Stimulated activated CD4-positive, alpha-beta T cell treated with anti-CD3 and anti-CD28 coated beads, Interleukin-4, amount 100 ng/mL, for 1 hour (primary cell): ENCODE measurements at regions not wholly inside any gene's neighbourhood (a gene's known extent, or its start where the extent isn't known, plus 50 kb on each side); places are given as distances from the start of the nearest gene placed in this dataset.

Source experiments
- DNase-seq: peaks from one replicate; pipeline ENCODE4 v3.0.0-alpha.2; 2020

DNA sequence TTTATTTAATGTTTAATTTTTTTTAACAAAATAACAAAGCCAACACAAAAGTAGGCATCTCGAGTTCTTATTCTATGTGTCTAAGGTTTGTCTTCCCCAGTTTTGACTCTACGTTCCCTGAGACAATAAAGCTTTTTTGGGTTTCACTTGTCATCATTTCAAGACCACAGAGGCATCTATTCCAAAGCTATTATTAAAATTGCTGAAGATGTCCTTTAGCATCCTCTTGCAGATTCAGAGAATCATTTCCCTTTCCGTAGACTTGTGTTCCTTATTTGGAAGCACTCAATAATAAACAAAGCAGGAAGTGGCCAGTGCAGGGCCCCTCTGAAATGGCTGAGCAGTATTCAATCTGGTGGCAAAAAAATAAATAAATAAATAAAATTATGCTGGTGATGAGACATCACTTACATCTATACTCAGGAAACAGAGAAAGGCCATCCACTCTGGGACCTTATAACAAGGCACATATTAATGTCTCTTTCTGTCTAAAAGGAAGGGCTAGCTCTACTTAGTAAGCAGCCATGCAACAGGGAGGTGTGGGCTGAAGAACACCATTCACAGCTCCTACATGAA, 362.3 kb downstream of the WDR72 start:
- no peak for DNase-seq

DNA sequence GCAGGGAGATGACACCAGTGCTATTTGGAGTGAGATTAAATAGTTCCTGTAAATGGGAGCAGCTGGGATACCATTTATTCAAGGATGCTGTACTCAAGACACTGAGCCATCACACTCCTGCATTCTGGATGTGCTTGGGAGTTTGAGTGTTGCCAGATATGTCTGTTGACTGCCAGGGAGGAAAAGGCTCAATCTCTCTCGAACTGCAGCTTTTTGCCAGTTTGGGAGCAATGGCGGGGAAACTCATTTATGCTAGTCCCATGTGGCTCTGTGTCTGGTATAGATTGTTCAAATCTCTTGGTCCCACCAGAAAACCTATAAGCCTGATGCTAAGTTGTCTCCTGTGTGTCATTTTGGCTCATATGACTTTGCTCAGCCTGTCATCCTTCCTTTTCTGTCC, 363.6 kb downstream of the WDR72 start:
- no peak for DNase-seq

DNA sequence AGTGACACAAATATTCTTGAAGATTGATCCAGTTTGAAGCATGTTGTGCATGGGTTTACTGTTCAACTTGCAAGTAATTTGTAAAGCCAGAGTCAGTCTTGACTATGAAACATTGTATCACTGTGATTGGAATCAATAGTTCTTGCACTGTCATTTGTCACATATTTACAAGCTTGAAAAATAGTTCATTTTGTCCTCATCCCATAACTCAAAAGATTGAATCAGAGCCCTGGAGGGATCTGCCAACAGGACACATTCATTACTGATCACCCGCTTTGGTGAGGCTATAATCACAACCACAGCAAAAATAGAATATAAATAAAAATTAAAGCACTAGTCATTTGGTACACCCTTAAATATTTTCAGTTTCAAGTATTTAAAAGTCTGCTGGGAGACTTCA, 368.9 kb downstream of the WDR72 start:
- no peak for DNase-seq

DNA sequence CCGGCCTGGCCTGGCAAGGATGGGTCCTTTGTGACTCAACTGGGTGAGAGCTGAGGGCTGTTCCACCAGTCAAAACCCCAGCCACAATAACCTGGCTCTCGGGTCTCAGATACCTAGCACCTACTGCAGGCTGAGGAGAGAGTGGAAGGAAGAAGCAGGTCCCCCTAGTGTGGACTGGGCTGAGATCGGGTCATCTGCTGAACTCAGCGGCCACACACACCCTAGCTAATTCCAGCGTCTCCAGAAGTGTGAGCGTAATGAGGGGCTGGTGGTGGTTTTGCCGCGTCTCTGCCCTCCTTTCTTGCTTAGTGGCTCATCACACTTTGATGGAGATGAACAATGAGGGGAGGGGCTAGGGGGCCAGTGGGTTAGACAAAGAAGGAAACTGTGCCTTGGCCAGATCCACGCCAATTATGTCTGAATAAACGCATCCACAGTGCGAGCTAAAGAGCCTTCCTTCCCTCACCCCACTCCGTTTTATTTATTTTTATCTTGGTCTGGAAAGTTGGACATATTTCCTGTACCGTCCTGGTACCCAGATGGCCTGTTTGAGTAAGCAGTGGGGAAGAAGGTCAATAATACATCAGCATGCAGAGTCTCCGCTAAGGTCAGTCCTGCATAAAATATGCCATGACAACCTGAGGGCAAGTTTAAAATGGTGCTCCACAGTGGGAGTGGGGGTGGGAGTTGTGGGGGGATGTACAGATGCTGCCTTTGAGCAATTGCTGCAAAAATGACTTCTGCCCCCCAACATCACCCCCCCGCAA, 370.0 kb downstream of the WDR72 start:
- no peak for DNase-seq

DNA sequence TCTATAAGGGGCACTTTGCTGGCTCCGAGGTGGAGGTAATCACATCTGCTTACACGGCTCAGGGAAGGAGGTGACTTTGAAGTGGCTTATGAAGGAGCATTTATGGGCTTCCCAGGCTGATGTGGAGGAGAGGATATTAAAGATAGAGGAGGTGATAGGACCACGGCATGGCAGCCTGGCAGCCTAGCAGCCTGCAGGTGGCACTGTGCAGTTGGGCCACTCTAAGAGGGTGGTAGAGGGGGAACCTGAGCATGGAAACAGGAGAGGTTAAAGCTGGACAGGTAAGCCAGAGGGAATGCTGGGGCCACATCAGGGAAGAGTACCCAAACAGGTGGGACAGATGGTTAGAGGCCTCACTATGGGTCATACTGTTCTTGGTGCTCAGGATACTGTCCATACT, 375.0 kb downstream of the WDR72 start:
- DNase-seq: no peak

DNA sequence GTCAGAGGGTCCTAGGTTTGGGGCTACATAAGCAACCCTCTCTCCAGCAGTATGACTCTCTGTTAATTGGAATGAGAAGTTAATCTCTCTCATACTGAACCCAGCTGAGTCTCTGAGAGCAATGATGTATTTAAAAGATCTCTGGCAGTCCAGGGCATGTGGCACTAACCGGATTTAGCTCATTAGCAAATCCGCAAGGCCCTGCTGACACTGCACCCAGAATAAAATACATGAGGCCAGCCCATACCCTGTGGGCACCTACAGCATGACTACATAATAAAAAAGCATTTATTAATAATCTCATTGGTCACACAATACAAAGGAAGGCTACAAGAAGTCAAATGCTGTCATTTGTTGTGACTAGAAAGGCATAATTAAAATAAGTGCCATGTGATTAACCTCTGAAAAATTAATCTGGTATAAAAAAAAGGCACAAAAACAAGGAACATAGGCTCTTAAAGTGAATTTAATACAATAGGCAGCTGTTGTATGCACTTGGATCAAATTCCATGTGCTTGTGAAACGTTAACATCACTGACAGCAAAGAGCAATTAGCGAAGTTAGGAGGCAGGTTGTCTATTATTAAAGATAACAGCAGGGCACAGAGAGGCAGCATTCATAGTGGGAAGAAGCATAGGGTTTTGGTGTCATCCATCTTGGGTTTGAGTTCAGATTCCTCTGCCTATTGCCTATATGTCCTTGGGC, 381.2 kb downstream of the WDR72 start:
- DNase-seq: no peak

DNA sequence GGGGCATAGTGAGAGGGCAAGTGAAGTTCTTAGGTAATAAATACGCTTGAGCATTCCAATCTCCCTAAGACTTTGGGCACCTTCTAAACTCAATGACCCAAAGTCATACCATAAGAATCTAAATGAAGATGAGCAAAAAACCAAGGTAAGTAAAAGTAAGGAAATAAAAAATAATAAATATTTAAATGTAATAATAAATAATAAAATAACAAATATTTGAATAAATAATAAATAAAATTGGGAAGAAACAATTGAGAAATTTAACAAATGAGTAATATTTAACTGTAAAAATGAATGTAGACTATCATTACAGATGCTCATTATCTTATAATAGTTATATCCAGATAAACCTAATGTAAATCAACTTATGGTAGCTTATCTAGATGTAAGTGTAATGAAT, 391.7 kb downstream of the WDR72 start:
- no peak for DNase-seq

DNA sequence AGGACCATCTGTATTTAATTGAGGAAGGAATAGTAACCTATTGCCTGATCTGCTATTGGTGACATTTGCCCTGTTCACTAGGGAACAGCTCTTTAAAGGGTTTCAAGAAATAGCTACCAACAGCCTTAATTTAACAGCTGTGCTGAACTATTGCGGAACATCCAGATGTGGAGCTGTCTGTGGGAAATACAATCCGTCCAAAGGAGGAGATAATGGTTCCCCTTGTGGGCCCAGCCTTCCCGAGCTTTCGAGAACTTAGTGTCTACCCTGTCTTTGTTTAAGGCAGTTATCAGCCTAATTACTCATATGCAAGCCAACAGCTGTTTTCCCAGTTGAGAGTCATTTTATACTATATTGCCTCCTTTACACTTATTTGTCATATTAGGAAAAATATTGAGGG, 398.6 kb downstream of the WDR72 start:
- DNase-seq: no peak

DNA sequence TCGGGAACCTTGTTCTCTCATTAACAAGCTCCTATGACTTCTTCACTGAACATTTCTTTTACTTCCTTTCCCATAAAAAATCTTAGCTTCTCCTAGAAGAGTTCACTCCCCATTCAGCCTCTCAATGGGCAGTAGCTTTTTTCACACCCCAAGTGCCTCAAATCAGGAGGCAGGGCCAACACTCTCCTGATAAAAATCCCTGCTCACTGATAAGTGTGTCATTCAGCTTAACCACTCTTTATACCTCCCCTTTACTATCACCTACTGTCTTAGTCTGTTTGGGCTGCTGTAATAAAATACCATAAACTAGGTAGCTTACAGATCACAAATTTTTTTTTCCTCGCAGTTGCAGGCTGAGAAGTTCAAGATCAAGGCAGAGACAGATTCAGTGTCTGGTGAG, 400.4 kb downstream of the WDR72 start:
- no peak for DNase-seq

DNA sequence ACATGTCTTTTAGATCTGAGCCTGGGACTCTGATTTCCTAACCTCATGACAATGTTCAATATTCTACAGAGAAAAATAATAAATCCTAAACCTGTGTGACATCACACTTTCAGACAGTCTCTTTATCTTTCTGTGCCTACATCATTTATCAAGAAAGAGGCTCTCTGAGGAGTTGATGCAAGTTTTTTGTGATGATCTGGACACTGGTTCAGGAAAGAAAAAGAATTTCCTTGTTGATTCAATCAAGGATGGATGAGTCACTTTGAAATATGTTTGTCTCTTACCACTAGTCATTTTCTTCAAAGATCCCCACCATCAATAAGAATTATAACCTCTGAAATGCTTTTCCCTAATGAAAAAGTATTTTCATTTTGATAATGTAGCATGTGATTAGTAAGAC, 404.6 kb downstream of the WDR72 start:
- no peak for DNase-seq

DNA sequence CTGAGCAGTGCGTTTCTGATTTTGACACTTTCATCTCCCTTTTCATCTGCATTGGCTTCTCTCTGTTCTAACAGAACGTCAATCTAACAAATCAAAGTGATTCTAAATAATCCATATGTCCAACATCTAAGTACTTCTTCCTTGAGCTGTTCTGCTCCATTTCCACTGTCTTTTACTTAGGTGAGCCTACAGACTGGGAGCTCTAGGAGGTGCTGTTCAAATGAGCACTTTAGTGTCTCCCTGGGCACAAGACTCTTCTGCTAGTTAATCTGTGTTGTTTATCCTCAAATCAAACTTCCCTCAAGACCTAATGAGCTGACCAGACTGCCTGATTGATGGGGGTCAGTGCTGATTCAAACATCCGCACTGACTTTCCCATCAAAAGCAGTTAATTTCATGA, 408.1 kb downstream of the WDR72 start:
- DNase-seq: no peak

DNA sequence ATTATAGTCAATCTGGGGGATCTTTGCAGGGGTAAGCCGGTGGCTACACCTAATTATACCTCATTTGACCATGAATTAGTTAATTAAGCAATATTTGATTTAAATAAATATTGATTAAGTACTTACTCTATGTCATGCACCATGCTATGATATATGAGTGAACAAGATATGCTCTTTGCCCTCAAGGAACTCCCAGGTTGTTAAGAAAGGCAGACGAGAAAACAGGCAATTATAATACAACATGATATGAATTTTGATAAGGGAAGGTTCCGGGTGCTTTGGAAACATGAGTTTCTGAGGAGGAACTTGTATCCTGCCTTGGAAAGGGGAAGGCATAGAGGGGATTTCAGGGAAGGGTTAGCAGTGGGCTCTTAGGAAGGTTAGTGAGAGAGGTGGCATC, 412.9 kb downstream of the WDR72 start:
- DNase-seq: no peak

DNA sequence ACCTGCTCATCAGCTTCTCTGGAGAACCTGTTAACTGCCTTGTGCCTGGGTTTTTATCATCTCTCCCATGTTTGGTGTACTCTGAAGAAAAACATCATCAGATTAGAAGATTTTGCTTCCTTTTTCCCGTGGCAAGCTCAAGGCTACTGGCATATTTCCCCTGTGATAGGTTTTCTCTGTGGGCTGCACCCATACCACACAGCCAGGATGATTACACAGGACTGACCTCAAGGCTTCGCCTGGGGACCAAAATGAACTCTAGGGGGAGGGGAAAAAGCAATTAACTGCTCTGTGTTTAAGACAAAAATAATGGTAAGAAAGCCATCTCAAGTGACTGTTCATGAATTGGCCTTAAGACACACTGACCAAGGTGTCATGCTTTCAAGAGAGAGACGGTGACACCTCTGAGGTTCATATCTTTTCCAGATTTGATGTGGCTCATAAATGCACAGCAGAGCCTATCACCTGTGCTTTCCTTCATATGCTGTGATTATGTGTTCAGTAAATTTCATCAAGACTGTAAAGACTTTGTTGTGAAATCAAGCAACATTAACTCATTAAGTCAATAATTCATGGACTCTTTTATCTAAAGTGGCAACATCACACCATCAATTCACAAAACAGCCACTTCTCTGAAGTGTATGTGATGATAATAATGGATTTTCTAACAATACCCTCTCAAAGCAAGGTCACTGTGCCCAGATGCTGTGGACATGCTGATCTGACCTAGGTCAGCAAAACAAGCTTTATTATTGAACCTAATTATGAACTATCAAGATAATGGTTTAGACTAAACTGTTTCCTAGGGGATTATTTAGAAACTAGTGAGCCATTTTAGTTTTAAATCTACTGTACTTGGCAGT, 427.9 kb downstream of the WDR72 start:
- no peak for DNase-seq

DNA sequence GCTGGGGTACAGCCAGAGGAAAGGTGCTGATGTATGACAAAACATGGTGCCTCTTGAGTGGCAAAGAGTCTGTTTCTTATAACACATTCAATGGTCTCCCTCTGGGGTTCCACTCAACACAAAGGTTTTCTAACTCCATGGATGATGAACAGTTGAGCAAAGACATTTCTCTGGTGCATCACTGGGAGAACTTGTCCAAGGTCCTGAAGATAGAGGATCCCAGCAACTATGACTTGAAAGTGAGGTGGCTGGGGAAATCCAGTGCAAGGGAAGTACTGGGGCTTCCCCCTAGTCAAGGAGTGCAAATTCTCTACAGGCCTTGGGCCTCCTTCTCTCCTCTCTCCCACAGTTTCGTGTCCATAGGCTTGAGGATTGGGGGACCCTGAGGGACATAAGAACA, 431.1 kb downstream of the WDR72 start:
- no peak for DNase-seq

DNA sequence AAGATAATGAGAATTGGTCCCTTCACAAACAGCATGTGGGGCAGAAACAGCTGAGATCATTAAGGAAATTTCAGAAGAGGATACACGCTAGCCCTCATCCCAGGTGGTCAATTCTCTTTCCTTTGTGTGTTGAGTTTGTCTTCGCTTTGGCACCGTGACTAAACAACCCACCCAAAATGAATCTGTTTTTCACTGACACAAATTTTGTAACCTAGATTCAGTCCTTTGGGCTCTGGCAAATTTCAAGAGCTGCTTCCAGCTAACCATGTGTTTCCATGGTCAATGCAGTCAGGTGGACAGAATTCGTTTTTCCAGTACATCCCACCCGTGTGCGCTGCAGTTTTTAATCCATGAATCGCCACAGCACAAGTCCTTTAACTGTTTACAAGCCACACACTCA, 435.4 kb downstream of the WDR72 start:
- DNase-seq: no peak

DNA sequence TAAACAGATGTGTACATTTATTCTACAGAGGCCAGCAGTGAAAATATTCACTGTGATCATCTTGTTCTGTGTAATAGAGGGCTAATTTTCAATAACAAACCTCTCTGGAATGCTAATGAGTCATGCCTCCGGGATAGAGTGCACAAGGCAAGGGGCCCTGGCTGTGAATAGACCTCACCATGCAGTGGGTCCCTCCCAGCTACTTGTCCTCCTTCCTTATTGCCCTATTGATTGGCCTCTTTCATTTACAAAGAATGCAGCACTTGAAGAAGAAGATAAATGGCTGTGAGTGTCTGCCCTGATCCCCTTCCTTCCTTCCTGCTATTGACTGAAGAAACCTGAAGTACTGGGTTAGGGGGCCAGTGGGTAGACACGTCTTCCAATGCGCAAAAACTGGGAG, 436.3 kb downstream of the WDR72 start:
- no peak for DNase-seq

DNA sequence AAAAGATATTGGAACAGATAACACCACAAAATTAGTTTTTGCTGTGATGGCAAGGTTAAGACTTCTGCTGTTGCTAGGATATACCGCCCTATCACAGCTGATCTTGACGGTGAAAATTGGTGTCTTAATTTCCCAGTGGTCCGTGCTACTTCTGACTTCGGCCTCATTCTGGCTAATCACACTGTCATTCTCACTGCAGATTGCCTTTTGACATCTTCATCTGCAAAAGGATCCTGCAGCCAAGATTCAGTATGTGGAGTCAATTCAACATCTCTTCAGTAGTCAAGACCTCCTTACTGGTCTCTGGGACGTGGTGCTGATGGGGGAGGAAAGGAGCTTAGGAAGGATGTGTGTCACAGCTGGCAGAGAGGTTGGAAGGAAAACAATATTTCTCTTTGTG, 438.6 kb downstream of the WDR72 start:
- DNase-seq: no peak

DNA sequence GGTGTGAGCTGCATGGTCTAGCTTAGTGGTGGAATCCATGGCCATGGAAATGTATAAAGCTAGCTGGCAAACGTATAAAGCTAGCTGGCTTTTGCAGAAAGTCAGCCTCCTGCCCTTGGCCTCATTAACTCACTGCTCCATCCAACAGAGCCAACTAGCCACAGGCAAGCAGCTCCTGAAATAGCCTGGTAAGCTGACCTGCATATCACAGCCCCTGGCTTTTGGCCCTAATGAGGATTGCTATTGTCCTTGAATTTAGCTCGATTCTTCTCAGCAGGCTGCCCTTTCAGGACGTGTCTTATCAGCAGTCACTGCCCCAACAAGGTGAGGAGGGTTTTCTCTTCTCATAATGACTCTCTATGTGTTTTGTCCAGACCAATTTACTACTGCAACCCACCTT, 446.8 kb downstream of the WDR72 start:
- no peak for DNase-seq

DNA sequence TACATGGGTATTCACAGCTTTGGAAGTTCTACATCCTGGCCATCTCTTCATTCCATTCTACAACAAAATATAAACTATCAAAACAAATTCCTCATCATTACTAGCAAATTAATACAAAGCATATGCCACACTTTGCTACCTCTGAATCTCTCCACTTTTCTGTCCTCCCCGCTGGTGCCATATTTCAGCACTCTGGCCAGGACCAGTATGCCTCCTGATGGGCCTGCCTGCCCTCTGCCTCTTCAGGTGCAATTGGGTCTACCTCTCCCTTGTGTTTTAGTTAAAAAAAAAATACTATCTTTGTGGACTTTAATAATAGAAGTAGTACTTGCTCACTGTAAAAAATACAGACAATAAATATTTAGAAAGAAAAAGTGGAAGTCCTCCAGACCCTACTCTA, 448.8 kb downstream of the WDR72 start:
- no peak for DNase-seq

DNA sequence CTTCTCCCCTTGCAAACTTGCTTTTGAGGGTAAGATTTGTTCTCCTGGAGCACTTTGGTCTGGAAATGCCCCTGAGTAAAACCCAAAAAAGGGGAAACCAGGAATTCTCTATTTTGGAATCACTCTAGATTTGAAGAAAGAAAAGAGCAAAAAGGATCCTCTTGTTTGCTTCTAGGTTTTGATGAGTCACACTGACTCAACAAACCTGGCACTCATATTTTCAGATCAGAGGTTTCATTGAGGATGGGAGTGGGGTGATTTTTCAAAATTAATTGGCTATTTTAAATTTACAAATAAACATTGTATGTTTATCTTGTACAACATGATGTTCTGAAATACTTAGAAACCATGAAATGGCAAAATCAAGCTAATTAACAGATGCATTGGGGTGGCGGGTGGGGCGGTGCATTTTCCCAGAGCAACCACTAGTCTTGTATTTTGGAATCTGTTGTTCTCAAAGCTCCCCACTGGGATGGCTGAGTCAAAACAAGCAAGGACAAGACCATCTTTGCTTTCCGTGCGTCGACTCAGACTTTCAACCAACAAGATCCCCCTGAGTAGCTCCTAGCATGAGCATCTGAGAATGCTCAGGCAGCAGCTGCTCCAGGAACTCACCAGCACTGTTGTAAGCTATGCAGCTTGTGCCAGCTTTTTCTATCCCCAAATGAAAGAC, 451.4 kb downstream of the WDR72 start:
- DNase-seq: no peak

DNA sequence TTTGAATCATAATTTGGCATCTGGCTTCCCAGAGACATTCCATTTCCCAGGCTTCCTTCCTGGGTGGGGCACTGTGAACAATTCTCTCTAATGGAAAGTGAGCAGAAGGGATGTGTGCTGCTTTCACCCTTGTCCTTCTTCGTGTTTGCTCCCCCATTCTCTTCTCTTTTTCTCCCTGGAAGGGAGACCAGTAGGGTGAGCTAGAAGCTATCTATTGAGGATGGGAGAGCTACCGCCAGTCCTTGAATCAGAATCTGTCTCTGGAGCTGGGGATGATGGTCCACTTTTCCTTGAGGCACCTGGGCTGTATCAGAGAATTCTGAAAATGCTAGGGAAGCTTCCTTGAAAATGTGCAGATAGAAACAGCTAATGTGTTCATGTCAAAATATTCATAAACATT, 453.9 kb downstream of the WDR72 start:
- DNase-seq: no peak

DNA sequence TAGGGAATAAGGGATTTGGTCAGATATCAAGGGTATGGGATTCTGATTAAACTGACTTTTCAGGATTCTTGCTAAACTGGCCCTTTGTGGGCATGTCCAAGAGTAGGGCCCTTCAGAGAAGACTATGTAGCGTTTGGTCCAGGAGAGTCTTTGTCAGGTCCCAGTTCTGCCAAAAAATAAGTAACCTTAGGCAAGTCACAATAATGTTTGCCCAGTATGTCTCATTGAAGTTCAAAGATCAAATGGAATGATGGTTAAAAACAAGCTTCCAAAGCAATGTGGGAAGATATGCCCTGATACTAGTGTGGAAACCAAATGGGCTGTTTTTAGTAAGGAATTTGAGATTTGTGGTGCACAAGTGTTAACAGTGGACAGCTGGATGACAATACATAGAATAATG, 454.4 kb downstream of the WDR72 start:
- DNase-seq: no peak

DNA sequence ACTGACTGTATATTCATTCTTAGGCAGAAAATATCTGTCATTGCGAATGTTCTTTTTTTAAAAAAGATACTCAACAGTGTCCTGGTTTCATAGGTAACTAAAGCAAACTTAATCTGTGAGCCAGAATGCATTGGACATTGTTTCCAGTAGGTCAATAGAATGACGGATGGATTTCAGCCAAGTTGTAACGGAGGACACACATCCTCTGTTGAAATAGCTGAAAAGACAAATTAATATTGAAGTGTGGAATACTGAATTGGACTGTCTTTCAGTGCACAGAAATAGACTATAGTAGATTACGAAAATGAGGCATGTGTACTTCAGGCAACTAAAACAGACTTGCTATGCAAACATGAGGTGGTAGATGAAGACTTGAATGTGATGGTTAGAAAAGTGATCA, 461.6 kb downstream of the WDR72 start:
- DNase-seq: no peak
